Loucy (cell line): ENCODE measurements at regions not wholly inside any gene's neighbourhood (a gene's known extent, or its start where the extent isn't known, plus 50 kb on each side); places are given as distances from the start of the nearest gene placed in this dataset.

Experiments used
- H2AFZ ChIP-seq: fragments of 200-600 bp; sonication (generic); 2 replicates; pipeline ENCODE4 v1.6.0; 2016; ENCODE audit warnings: antibody characterized with exemption, mild to moderate bottlenecking, low read length, moderate library complexity
- H3F3A ChIP-seq: fragments of 200-600 bp; 2 replicates; pipeline ENCODE4 v1.6.0; 2016; ENCODE audit warnings: antibody characterized with exemption, low read depth, mild to moderate bottlenecking
- H3K27me3 ChIP-seq: fragments of 200-600 bp; sonication (generic); 2 replicates; pipeline ENCODE4 v1.6.1; 2014; ENCODE audit warnings: low read length, mild to moderate bottlenecking; ENCODE audit not compliant: insufficient read depth, poor library complexity, severe bottlenecking
- H3K36me3 ChIP-seq: fragments of 200-600 bp; sonication (generic); 2 replicates; pipeline ENCODE4 v1.6.1; 2016; ENCODE audit warnings: low read length; ENCODE audit not compliant: insufficient read depth
- H3K4me1 ChIP-seq: fragments of 200-600 bp; sonication (generic); 2 replicates; pipeline ENCODE4 v1.5.1; 2014; ENCODE audit warnings: low read length, mild to moderate bottlenecking; ENCODE audit not compliant: insufficient read depth, poor library complexity, severe bottlenecking
- H3K4me2 ChIP-seq: fragments of 200-600 bp; sonication (generic); 2 replicates; pipeline ENCODE4 v1.6.0; 2014; ENCODE audit warnings: antibody characterized with exemption, low read length, low read depth, mild to moderate bottlenecking; ENCODE audit not compliant: poor library complexity, severe bottlenecking
- H3K4me3 ChIP-seq: fragments of 200-600 bp; sonication (generic); 2 replicates; pipeline ENCODE4 v1.5.1; 2014; ENCODE audit warnings: low read length, mild to moderate bottlenecking, mixed read lengths; ENCODE audit not compliant: poor library complexity, severe bottlenecking
- H3K79me2 ChIP-seq: fragments of 200-600 bp; sonication (generic); 2 replicates; pipeline ENCODE4 v1.6.1; 2014; ENCODE audit warnings: low read length; ENCODE audit not compliant: insufficient read depth
- H3K9ac ChIP-seq: fragments of 200-600 bp; sonication (generic); 2 replicates; pipeline ENCODE4 v1.6.0; 2014; ENCODE audit warnings: mild to moderate bottlenecking, low read depth, low read length, moderate library complexity; ENCODE audit not compliant: poor library complexity, severe bottlenecking
- H3K9me2 ChIP-seq: fragments of 200-600 bp; sonication (generic); replicated peaks from 2 replicates; pipeline ENCODE4 v1.6.1; 2016; ENCODE audit warnings: low read depth, low read length, mixed read lengths
- H3K9me3 ChIP-seq: fragments of 200-600 bp; sonication (generic); 2 replicates; pipeline ENCODE4 v1.6.1; 2014; ENCODE audit warnings: mild to moderate bottlenecking, antibody characterized with exemption, low read length, low read depth; ENCODE audit not compliant: insufficient read depth
- H4K20me1 ChIP-seq: fragments of 200-600 bp; sonication (generic); 2 replicates; pipeline ENCODE4 v1.6.0; 2014; ENCODE audit warnings: antibody characterized with exemption, low read length, mild to moderate bottlenecking; ENCODE audit not compliant: insufficient read depth, poor library complexity, severe bottlenecking
- EZH2phosphoT487 ChIP-seq: fragments of 200-600 bp; IDR thresholded peaks from 2 replicates; pipeline ENCODE4 v1.6.1; 2018; ENCODE audit warnings: antibody characterized with exemption, mild to moderate bottlenecking, moderate library complexity, borderline replicate concordance
- TF ChIP-seq, protein P1 (sequence below): fragments of 200-600 bp; sonication (generic); conservative IDR thresholded peaks from 2 replicates; pipeline ENCODE4 v1.5.1; 2014; ENCODE audit warnings: mild to moderate bottlenecking, antibody characterized with exemption, low read length

DNA sequence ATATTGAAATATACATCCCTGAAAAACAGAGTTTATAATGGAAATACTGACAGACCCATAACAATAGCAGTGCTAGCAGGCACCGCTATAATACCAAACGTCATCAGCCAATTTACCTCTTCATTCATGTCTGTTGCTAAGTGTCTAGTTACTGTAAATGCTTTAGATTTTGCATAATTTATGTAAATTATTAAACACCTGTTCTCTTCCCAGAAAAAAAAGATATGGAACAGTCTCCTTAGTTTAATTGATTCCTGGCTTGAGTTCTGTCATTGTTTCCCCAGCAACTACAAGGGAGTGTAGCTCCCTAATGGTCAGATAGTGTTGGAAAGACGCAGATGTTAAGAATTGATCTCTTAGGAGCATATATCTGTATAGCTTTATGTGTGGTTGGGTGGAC is 817.9 kb upstream of the ADGRL2 start:
- Histone ChIP-seq H3K4me1 (no peaks in the 10 kb centered on the region), H3K4me2 (no peak overlapping the region), H3K36me3 (no peaks in the 10 kb centered on the region), H3F3A (no peaks in the 10 kb centered on the region), H2AFZ (no peak overlapping the region), H3K79me2 (no peaks in the 10 kb centered on the region), H3K4me3 (no peak overlapping the region), H3K9ac (no peak overlapping the region), H3K9me2 (no peaks in the 10 kb centered on the region), H3K9me3 (no peaks in the 10 kb centered on the region), H4K20me1 (no peaks in the 10 kb centered on the region), H3K27me3 (no peaks in the 10 kb centered on the region)
- no peak for TF ChIP-seq EZH2phosphoT487
- TF ChIP-seq, protein P1, sequence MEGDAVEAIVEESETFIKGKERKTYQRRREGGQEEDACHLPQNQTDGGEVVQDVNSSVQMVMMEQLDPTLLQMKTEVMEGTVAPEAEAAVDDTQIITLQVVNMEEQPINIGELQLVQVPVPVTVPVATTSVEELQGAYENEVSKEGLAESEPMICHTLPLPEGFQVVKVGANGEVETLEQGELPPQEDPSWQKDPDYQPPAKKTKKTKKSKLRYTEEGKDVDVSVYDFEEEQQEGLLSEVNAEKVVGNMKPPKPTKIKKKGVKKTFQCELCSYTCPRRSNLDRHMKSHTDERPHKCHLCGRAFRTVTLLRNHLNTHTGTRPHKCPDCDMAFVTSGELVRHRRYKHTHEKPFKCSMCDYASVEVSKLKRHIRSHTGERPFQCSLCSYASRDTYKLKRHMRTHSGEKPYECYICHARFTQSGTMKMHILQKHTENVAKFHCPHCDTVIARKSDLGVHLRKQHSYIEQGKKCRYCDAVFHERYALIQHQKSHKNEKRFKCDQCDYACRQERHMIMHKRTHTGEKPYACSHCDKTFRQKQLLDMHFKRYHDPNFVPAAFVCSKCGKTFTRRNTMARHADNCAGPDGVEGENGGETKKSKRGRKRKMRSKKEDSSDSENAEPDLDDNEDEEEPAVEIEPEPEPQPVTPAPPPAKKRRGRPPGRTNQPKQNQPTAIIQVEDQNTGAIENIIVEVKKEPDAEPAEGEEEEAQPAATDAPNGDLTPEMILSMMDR, result no peak

DNA sequence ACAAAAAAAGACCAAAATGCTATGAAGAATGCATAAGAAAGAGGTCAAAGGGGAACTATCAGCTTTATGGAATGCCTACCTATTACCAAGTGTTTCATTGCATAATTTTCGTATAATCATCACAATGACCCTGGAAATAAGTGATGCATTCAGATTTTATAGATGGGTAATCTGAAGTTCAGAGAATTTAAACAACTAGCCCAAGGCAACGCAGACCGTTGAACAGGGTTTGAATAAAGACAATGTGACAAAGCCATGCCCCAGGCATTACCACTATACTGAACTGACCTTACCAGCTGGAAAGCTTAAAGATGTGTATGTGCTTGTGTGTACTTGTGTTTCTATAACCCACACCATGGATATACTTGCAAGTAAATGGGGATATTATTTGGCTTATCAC is 827.6 kb upstream of the ADGRL2 start:
- Histone ChIP-seq H3K9me2 (no peaks in the 10 kb centered on the region), H3K27me3 (no peaks in the 10 kb centered on the region), H3K36me3 (no peaks in the 10 kb centered on the region), H3K4me2 (no peak overlapping the region), H3K79me2 (no peaks in the 10 kb centered on the region), H3K9ac (no peak overlapping the region), H3K9me3 (no peaks in the 10 kb centered on the region), H3K4me3 (no peak overlapping the region), H3F3A (no peaks in the 10 kb centered on the region), H4K20me1 (no peaks in the 10 kb centered on the region), H3K4me1 (no peaks in the 10 kb centered on the region), H2AFZ (no peak overlapping the region)
- no peak for TF ChIP-seq EZH2phosphoT487
- TF ChIP-seq, protein P1, result no peak

DNA sequence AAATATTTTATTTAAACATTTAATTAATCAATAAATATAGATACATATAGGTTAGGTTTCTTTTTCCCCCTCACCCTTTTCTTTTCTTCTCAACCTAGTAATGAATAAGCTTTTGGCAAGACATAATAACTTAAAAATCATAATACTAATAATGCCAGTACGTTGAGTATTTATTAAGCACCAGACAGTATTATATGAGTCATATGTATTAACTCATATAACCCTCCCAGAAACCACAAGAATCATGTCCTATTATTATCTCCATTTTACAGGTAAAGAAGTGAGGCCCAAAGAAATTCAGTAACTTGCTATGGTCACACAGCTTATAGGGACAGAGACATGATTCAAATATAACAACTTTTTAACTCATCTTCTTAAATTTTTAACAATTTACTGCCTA is 834.5 kb upstream of the ADGRL2 start:
- Histone ChIP-seq H3K36me3 (no peaks in the 10 kb centered on the region), H3K4me2 (no peak overlapping the region), H3F3A (no peaks in the 10 kb centered on the region), H3K79me2 (no peaks in the 10 kb centered on the region), H3K9me2 (no peaks in the 10 kb centered on the region), H2AFZ (no peak overlapping the region), H3K9ac (no peak overlapping the region), H3K9me3 (no peaks in the 10 kb centered on the region), H4K20me1 (no peaks in the 10 kb centered on the region), H3K4me1 (no peaks in the 10 kb centered on the region), H3K27me3 (no peaks in the 10 kb centered on the region), H3K4me3 (no peak overlapping the region)
- no peak for TF ChIP-seq EZH2phosphoT487
- TF ChIP-seq, protein P1, result no peak
